MM.1S (cell line): ENCODE measurements at regions not wholly inside any gene's neighbourhood (a gene's known extent, or its start where the extent isn't known, plus 50 kb on each side); places are given as distances from the start of the nearest gene placed in this dataset.

Source experiments
- CTCF ChIP-seq: fragments of 300-600 bp; sonication (generic); IDR thresholded peaks from 2 replicates; pipeline ENCODE4 v1.5.1; 2016; ENCODE audit warnings: antibody characterized with exemption, low read length, mixed read lengths
- EZH2 ChIP-seq: fragments of 300-600 bp; sonication (generic); optimal IDR thresholded peaks from 2 replicates; pipeline ENCODE3; 2017; ENCODE audit warnings: low read depth, mild to moderate bottlenecking, antibody characterized with exemption, low read length, mixed read lengths
- EZH2phosphoT487 ChIP-seq: fragments of 300-600 bp; sonication (generic); IDR thresholded peaks from 2 replicates; pipeline ENCODE4 v1.6.1; 2018; ENCODE audit warnings: antibody characterized with exemption, low read length

DNA sequence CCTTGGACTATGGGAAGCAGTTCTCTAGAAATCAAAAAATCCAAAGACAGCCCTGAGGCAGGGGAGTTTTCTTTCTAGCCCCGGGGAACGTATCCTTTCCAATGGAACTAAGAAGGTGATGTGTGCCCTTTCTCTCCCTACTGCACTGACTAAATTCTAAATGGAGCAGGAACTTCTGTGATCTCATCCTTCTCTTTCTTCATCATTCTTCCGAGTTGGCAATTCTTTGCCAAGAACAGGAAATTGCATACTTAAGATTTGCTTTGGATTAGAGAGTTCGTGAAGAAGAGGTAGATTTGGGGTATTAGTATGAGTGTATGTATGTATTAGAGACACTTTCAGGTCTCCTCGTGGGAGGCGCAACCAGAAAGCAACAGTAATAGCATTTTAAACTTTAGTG, 178.0 kb upstream of the PIK3R1 start:
- no peak for TF ChIP-seq CTCF
- TF ChIP-seq EZH2phosphoT487: no peak
- no peak for TF ChIP-seq EZH2
